Renal pelvis (tissue), 1 donor: ENCODE measurements at regions not wholly inside any gene's neighbourhood (a gene's known extent, or its start where the extent isn't known, plus 50 kb on each side); places are given as distances from the start of the nearest gene placed in this dataset.

Experiments
- DNase-seq: peaks from one replicate; pipeline ENCODE4 v3.0.0-alpha.2; 2013

GRCh38 chr17:72342627-72343527 is 222.1 kb downstream of the SOX9 start:
- DNase-seq: peak; percentile 82

GRCh38 chr17:72343911-72344310 is 223.1 kb downstream of the SOX9 start:
- no peak for DNase-seq

- no peak for DNase-seq
Observed at GRCh38 chr17:72344613-72345012, 223.8 kb downstream of the SOX9 start.

- DNase-seq: no peak
Observed at GRCh38 chr17:72345088-72345487, 224.3 kb downstream of the SOX9 start.

GRCh38 chr17:72345536-72345935 is 224.7 kb downstream of the SOX9 start:
- DNase-seq: no peak

GRCh38 chr17:72346306-72346705 is 225.5 kb downstream of the SOX9 start:
- no peak for DNase-seq

- no peak for DNase-seq
Observed at GRCh38 chr17:72349011-72349410, 228.2 kb downstream of the SOX9 start.

GRCh38 chr17:72349491-72349995 is 228.7 kb downstream of the SOX9 start:
- DNase-seq: no peak

- no peak for DNase-seq
Observed at GRCh38 chr17:72350073-72350472, 229.3 kb downstream of the SOX9 start.

GRCh38 chr17:72351365-72351764 is 230.5 kb downstream of the SOX9 start:
- no peak for DNase-seq

GRCh38 chr17:72351884-72352346 is 231.1 kb downstream of the SOX9 start:
- no peak for DNase-seq

GRCh38 chr17:72353502-72353901 is 232.7 kb downstream of the SOX9 start:
- DNase-seq: no peak

GRCh38 chr17:72354071-72354470 is 233.3 kb downstream of the SOX9 start:
- DNase-seq: no peak

GRCh38 chr17:72357764-72358365 is 237.0 kb downstream of the SOX9 start:
- DNase-seq: no peak

- no peak for DNase-seq
Observed at GRCh38 chr17:72358465-72358864, 237.6 kb downstream of the SOX9 start.

- no peak for DNase-seq
Observed at GRCh38 chr17:72359274-72359673, 238.5 kb downstream of the SOX9 start.

- DNase-seq: no peak
Observed at GRCh38 chr17:72359811-72360210, 239.0 kb downstream of the SOX9 start.

- no peak for DNase-seq
Observed at GRCh38 chr17:72360386-72360940, 239.6 kb downstream of the SOX9 start.

- DNase-seq: no peak
Observed at GRCh38 chr17:72361892-72362291, 241.1 kb downstream of the SOX9 start.

GRCh38 chr17:72362376-72363088 is 241.7 kb downstream of the SOX9 start:
- no peak for DNase-seq

GRCh38 chr17:72363089-72363610 is 242.3 kb downstream of the SOX9 start:
- no peak for DNase-seq

- DNase-seq: no peak
Observed at GRCh38 chr17:72365857-72366414, 245.1 kb downstream of the SOX9 start.
